Left ventricle myocardium inferior (tissue), 1 donor: ENCODE measurements at regions not wholly inside any gene's neighbourhood (a gene's known extent, or its start where the extent isn't known, plus 50 kb on each side); places are given as distances from the start of the nearest gene placed in this dataset.
"Not testable (repeated sequence)": the region's sequence is repeated elsewhere in the genome, so short reads cannot be mapped to it uniquely, and the experiment has no call there.

Experiments
- DNase-seq: peaks from one replicate; pipeline ENCODE4 v3.0.0-alpha.2; 2020
- H3K27ac ChIP-seq: fragments of 200-600 bp; replicated peaks from 2 replicates; pipeline ENCODE4 v1.8.0; 2021
- H3K27me3 ChIP-seq: fragments of 200-600 bp; 2 replicates; pipeline ENCODE4 v1.8.0; 2021; ENCODE audit warnings: low read depth
- H3K36me3 ChIP-seq: fragments of 200-600 bp; 2 replicates; pipeline ENCODE4 v1.8.0; 2021
- H3K4me1 ChIP-seq: fragments of 200-600 bp; 2 replicates; pipeline ENCODE4 v1.8.0; 2021
- H3K4me3 ChIP-seq: fragments of 200-600 bp; 2 replicates; pipeline ENCODE4 v1.8.0; 2021; ENCODE audit warnings: mild to moderate bottlenecking, moderate library complexity
- H3K9me3 ChIP-seq: fragments of 200-600 bp; replicated peaks from 2 replicates; pipeline ENCODE4 v1.8.0; 2021
- CTCF ChIP-seq: fragments of 200-600 bp; IDR thresholded peaks from 2 replicates; pipeline ENCODE4 v1.8.0; 2021; ENCODE audit warnings: antibody characterized with exemption, mild to moderate bottlenecking, borderline replicate concordance
- intact Hi-C: fragments of 100-400 bp; cut with micrococcal nuclease; formaldehyde crosslinking; loops from one replicate; pipeline ENCODE4 v1.11.0; 2022
- donor health status: DM: no; HTN: yes; CAD: no; lungs with severe emphysema.

- intact Hi-C loops, H3K36me3 ChIP-seq, DNase-seq, H3K27me3 ChIP-seq, H3K4me3 ChIP-seq, H3K9me3 ChIP-seq: not testable (repeated sequence)
- TF ChIP-seq CTCF: peak; percentile 53
- peak overlapping the region; percentile 55 for H3K27ac ChIP-seq
- H3K4me1 ChIP-seq: peaks cover 16% of the 10 kb centered on the region
These were observed 148.8 kb downstream of the NPIPB11 start for GRCh38 chr16:29257419-29258336.

- H3K27me3 ChIP-seq: no peaks in the 10 kb centered on the region
- no peak for DNase-seq
- no peaks in the 10 kb centered on the region for H3K36me3 ChIP-seq
- no peak overlapping the region for H3K4me3 ChIP-seq
- no peak overlapping the region for H3K27ac ChIP-seq
- TF ChIP-seq CTCF: no peak
- H3K9me3 ChIP-seq: no peaks in the 10 kb centered on the region
- H3K4me1 ChIP-seq: peaks cover 14% of the 10 kb centered on the region
- intact Hi-C loops: no loop called here
These were observed 150.0 kb downstream of the NPIPB11 start for GRCh38 chr16:29256501-29256981.

GRCh38 chr16:29255957-29256356 is 150.6 kb downstream of the NPIPB11 start:
- H3K9me3 ChIP-seq, H3K27ac ChIP-seq, H3K4me3 ChIP-seq, H3K36me3 ChIP-seq, DNase-seq, intact Hi-C loops, H3K27me3 ChIP-seq: not testable (repeated sequence)
- H3K4me1 ChIP-seq: peaks cover 14% of the 10 kb centered on the region

GRCh38 chr16:29255496-29255796 is 151.1 kb downstream of the NPIPB11 start:
- H3K27me3 ChIP-seq, intact Hi-C loops, H3K4me3 ChIP-seq, DNase-seq, H3K36me3 ChIP-seq, H3K9me3 ChIP-seq: not testable (repeated sequence)
- Histone ChIP-seq H3K4me1 (peaks cover 14% of the 10 kb centered on the region), H3K27ac (peak overlapping the region; percentile 19)

DNA sequence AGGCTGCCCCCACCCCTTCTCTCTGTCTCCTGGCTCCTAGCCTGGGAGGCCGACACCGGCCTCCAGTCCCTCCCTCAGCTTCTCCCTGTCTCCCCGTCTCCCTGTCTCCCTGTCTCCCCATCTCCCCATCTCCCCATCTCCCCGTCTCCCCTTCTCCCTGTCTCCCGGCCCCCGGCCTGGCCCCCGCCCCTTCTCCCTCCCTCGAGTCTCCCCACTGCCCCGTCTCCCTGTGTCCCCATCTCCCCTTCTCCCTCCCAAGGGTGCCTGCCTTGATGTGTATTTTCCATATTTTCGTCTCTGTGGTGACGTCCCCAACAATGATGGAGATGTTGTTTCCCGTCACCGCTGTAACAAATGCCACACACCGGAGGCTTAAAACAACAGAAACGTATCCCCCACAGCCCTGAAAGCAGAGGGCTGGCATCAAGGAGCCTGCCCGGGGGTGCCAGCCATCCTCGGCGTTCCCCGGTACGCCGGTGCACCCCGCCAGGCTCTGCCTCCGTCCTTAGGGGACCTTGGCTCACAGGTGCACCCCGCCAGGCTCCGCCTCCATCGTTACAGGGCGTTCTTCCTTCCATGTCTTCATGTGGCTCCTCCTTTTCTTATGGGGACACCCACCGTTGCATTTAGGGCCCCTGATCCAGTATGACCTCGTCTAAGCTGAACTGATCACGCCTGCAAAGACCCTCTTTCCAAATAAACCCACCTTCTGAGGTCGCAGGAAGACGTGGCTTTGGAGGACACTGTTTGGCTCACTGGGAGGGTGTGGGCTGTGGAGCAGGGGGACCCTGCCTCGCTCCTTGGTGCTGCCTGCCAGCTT is 151.6 kb downstream of the NPIPB11 start:
- H3K27me3 ChIP-seq: no peaks in the 10 kb centered on the region
- intact Hi-C loops: no loop called here
- peak overlapping the region; percentile 19 for H3K27ac ChIP-seq
- no peak overlapping the region for H3K4me3 ChIP-seq
- no peaks in the 10 kb centered on the region for H3K9me3 ChIP-seq
- TF ChIP-seq CTCF: no peak
- no peak for DNase-seq
- peaks cover 14% of the 10 kb centered on the region for H3K4me1 ChIP-seq
- H3K36me3 ChIP-seq: no peaks in the 10 kb centered on the region

GRCh38 chr16:29253716-29254590 is 152.6 kb downstream of the NPIPB11 start:
- DNase-seq, H3K27me3 ChIP-seq, H3K36me3 ChIP-seq, H3K9me3 ChIP-seq, H3K4me3 ChIP-seq, H3K27ac ChIP-seq, intact Hi-C loops: not testable (repeated sequence)
- peaks cover 10% of the 10 kb centered on the region for H3K4me1 ChIP-seq

DNA sequence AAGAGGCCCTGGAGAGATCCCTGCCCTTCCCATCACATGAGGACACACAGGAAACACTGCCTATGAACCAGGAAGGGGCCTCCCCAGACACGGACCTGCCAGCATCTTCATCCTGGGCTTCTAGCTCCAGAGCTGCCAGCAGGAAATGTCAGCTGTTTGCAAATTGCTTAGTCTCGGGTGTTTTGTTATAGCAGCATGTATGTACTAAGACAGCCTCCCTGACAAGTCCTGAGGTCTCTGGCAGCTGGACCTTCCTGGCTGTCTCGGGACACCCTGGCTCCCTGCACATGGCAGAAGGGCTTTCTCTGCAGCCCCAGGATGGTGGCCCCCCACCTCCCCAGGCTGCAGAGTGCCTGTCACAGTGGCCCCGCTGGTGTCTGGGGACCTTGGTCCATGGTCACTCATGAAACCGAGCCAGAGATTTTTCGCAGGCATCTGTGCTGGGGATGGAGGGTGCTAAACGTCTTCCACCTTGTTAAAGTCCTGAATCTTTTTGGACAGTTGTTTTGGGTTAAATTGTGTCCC is 153.4 kb downstream of the NPIPB11 start:
- H3K9me3 ChIP-seq, H3K4me3 ChIP-seq, intact Hi-C loops, H3K27me3 ChIP-seq, H3K27ac ChIP-seq, DNase-seq, H3K36me3 ChIP-seq: not testable (repeated sequence)
- peaks cover 19% of the 10 kb centered on the region for H3K4me1 ChIP-seq

DNA sequence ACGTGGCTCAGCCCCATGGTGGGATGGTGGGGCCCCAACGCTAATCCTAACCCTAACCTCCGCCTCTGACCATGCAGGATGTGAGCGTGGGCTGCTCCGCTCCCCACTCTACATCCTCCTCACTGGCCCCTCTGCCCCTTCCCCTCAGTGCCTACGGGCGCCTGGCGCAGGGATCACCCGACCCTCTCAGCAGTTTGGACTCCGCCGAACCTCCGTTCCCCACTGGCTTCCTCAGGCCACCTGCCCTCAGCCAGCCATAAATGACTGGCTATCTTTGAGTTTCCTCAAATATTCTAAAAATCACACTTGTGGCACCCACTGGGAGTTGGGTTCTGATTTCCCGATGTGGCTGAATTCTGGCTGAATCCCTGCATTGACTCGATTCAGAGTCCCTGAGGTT is 154.2 kb downstream of the NPIPB11 start:
- H3K27ac ChIP-seq, H3K27me3 ChIP-seq, DNase-seq, H3K36me3 ChIP-seq, intact Hi-C loops, H3K9me3 ChIP-seq, H3K4me3 ChIP-seq: not testable (repeated sequence)
- peaks cover 17% of the 10 kb centered on the region for H3K4me1 ChIP-seq

GRCh38 chr16:29251571-29252011 is 154.9 kb downstream of the NPIPB11 start:
- H3K4me3 ChIP-seq, H3K9me3 ChIP-seq, H3K36me3 ChIP-seq, H3K27me3 ChIP-seq, DNase-seq, intact Hi-C loops: not testable (repeated sequence)
- H3K27ac ChIP-seq: peak overlapping the region; percentile 61
- peaks cover 17% of the 10 kb centered on the region for H3K4me1 ChIP-seq
